ENCODE measurements at regions not wholly inside any gene's neighbourhood (a gene's known extent, or its start where the extent isn't known, plus 50 kb on each side); places are given as distances from the start of the nearest gene placed in this dataset.

GRCh38 chr15:96576596-96576995, 246.1 kb downstream of the NR2F2 start:
- H3K27ac Mint-ChIP-seq (ENCODE audit: unreplicated experiment) = no peak overlapping the region
- BruUV-seq (replicated peaks) = no TSS peak
- Histone ChIP-seq H3K36me3 (ENCODE audit: control insufficient read depth, insufficient read depth, low read length) (no peaks in the 10 kb centered on the region), H3K9me3 (no peaks in the 10 kb centered on the region), H3K4me3 (ENCODE audit: low read depth, low read length) (no peak overlapping the region), H3K27me3 (replicated peaks; ENCODE audit: control insufficient read depth, insufficient read depth, low read length) (no peaks in the 10 kb centered on the region), H3K4me1 (no peaks in the 10 kb centered on the region)
- no peaks in the 10 kb centered on the region for H3K36me3 Mint-ChIP-seq (ENCODE audit: insufficient read depth, unreplicated experiment)
- ChIA-PET CTCF (no interaction called here), POLR2A (no interaction called here)
- H3K4me3 Mint-ChIP-seq (ENCODE audit: unreplicated experiment) = no peak overlapping the region
- DNase-seq = no peak
- no peak for TF ChIP-seq CTCF (IDR thresholded peaks at IDR 0.05; ENCODE audit: insufficient read depth in 1 of 2, low read depth in 1 of 2, low read length in 1 of 2, severe bottlenecking in 1 of 2, unreplicated experiment in 1 of 2)
- intact Hi-C loops (cut with micrococcal nuclease; ENCODE audit: unreplicated experiment) = no loop called here
- H3K4me1 Mint-ChIP-seq (ENCODE audit: low read depth, unreplicated experiment) = no peaks in the 10 kb centered on the region
- H3K27me3 Mint-ChIP-seq (ENCODE audit: insufficient read depth, unreplicated experiment) = peaks cover 20% of the 10 kb centered on the region
- no peaks in the 10 kb centered on the region for H3K9me3 Mint-ChIP-seq (ENCODE audit: unreplicated experiment)

- no TSS peak for BruUV-seq (replicated peaks)
- DNase-seq = no peak
- H3K27ac Mint-ChIP-seq (ENCODE audit: unreplicated experiment) = no peak overlapping the region
- Histone ChIP-seq H3K9me3 (no peaks in the 10 kb centered on the region), H3K4me3 (ENCODE audit: low read depth, low read length) (no peak overlapping the region), H3K27me3 (replicated peaks; ENCODE audit: control insufficient read depth, insufficient read depth, low read length) (no peaks in the 10 kb centered on the region), H3K4me1 (no peaks in the 10 kb centered on the region), H3K36me3 (ENCODE audit: control insufficient read depth, insufficient read depth, low read length) (no peaks in the 10 kb centered on the region)
- POLR2A ChIA-PET = no interaction called here
- CTCF ChIA-PET = no interaction called here
- intact Hi-C loops (cut with micrococcal nuclease; ENCODE audit: unreplicated experiment) = no loop called here
- no peaks in the 10 kb centered on the region for H3K4me1 Mint-ChIP-seq (ENCODE audit: low read depth, unreplicated experiment)
- peaks cover 16% of the 10 kb centered on the region for H3K27me3 Mint-ChIP-seq (ENCODE audit: insufficient read depth, unreplicated experiment)
- H3K4me3 Mint-ChIP-seq (ENCODE audit: unreplicated experiment) = no peak overlapping the region
- no peaks in the 10 kb centered on the region for H3K9me3 Mint-ChIP-seq (ENCODE audit: unreplicated experiment)
- no peaks in the 10 kb centered on the region for H3K36me3 Mint-ChIP-seq (ENCODE audit: insufficient read depth, unreplicated experiment)
- TF ChIP-seq CTCF (IDR thresholded peaks at IDR 0.05; ENCODE audit: insufficient read depth in 1 of 2, low read depth in 1 of 2, low read length in 1 of 2, severe bottlenecking in 1 of 2, unreplicated experiment in 1 of 2) = no peak
Measured at GRCh38 chr15:96578393-96578792, 247.9 kb downstream of the NR2F2 start.

- TF ChIP-seq CTCF (IDR thresholded peaks at IDR 0.05; ENCODE audit: insufficient read depth in 1 of 2, low read depth in 1 of 2, low read length in 1 of 2, severe bottlenecking in 1 of 2, unreplicated experiment in 1 of 2) = no peak
- Mint-ChIP-seq H3K27me3 (ENCODE audit: insufficient read depth, unreplicated experiment) (peaks cover 13% of the 10 kb centered on the region), H3K4me3 (ENCODE audit: unreplicated experiment) (no peak overlapping the region), H3K9me3 (ENCODE audit: unreplicated experiment) (no peaks in the 10 kb centered on the region), H3K27ac (ENCODE audit: unreplicated experiment) (no peak overlapping the region), H3K36me3 (ENCODE audit: insufficient read depth, unreplicated experiment) (no peaks in the 10 kb centered on the region), H3K4me1 (ENCODE audit: low read depth, unreplicated experiment) (no peaks in the 10 kb centered on the region)
- Histone ChIP-seq H3K27me3 (replicated peaks; ENCODE audit: control insufficient read depth, insufficient read depth, low read length) (no peaks in the 10 kb centered on the region), H3K36me3 (ENCODE audit: control insufficient read depth, insufficient read depth, low read length) (no peaks in the 10 kb centered on the region), H3K4me1 (no peaks in the 10 kb centered on the region), H3K9me3 (no peaks in the 10 kb centered on the region), H3K4me3 (ENCODE audit: low read depth, low read length) (no peak overlapping the region)
- CTCF ChIA-PET = interaction anchor here (0.7 kb wide), 1 partner anchor 254 kb away, joined by 3 read pairs; no protein-coding TSS in a partner anchor
- POLR2A ChIA-PET = no interaction called here
- intact Hi-C loops (cut with micrococcal nuclease; ENCODE audit: unreplicated experiment) = loop anchor here (10.0 kb wide), 1 partner anchor 653 kb away; no protein-coding TSS in a partner anchor
- DNase-seq = no peak
- no TSS peak for BruUV-seq (replicated peaks)
Measured at GRCh38 chr15:96581371-96581770, 250.9 kb downstream of the NR2F2 start.
